Skin epidermis (tissue), 12 donors: ENCODE measurements at regions not wholly inside any gene's neighbourhood (a gene's known extent, or its start where the extent isn't known, plus 50 kb on each side); places are given as distances from the start of the nearest gene placed in this dataset.
"Not testable (repeated sequence)": the region's sequence is repeated elsewhere in the genome, so short reads cannot be mapped to it uniquely, and the experiment has no call there.

ENCODE experiments used
- H3K27ac ChIP-seq, 21 experiments: fragments of 200-600 bp; sonication (generic) in 11 of 21; one replicate each; pipeline ENCODE4 v1.5.0; 2020; ENCODE audit warnings: mild to moderate bottlenecking in 3 of 21, inconsistent platforms in 2 of 21, moderate library complexity in 2 of 21
- H3K4me3 ChIP-seq, 7 experiments: fragments of 200-600 bp; sonication (generic) in 2 of 7; one replicate each; pipeline ENCODE4 v1.5.0; 2020; ENCODE audit warnings: inconsistent platforms in 2 of 7, mild to moderate bottlenecking in 2 of 7, moderate library complexity in 1 of 7

DNA sequence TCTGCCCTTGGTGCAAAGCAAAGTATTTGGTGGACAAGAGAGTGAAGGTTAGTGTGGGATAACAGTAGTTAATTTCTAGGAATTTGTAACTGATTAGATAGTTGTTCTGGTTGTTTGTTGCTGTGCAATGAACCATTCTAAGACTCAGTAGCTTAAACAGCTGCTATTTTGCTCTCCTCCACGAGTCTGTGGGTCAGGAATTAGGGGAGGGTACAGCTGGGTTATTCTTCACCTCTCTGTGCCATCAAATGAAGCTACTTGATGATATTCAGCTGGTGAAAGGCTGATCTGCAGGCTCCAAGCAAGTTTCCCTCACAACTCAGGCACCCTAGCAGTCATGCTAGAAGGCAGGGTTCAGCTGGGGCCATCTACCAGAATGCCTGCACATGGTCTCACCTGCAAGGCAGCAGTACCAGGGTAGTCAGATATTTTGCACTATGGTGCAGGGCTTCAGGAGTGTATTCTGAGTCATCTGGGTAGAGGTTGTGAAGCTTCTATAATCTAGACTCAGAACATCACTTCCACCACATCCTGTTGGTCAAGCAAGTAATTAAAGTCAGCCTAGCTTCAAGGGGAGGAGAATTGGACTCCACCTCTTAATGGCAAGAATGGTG is 159.5 kb upstream of the SLC28A3 start:
- Histone ChIP-seq H3K4me3 (no peak overlapping the region), H3K27ac (no peak overlapping the region)

DNA sequence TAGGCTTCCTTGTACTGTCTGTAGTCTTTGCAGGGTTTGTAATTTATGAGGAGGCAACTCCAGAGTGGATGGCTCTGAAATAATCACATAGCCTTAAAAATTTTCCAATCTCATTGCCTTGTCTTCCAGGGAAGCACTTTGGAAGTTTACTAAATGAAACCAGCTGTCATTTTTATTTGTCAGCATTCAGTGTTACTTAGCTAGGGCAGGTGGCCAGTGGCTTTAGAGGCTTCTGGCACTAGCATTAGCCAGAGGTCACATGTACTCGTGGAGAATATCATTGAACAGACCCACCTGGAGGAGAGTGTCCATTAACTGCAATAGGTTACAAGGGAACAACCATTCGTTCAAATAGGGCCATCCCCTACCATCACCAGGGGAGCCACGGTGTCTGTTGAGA is 160.3 kb upstream of the SLC28A3 start:
- no peak overlapping the region for H3K4me3 ChIP-seq

DNA sequence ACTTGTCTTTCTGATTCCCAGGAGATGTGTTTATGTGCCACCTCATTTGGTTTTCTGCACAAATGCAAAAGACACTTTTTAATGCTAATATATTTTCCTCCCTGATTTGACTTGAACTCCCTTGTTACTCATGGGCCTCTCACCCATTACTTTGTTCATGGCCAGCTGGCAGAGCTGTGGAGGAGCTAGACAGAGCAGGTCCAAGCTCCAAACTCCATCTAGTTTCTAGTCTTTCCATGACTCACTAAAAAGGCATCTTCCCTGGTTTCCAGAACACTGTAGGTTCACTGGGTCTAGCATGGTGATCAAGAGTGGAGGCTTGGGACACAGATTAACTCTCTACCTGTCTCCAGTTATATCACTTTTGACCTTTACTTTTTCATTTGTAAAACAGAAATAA is 161.0 kb upstream of the SLC28A3 start:
- H3K27ac ChIP-seq: no peak overlapping the region
- no peak overlapping the region for H3K4me3 ChIP-seq

More for the DNA sequence above, 160.3 kb upstream of the SLC28A3 start:
- no peak overlapping the region for H3K27ac ChIP-seq

DNA sequence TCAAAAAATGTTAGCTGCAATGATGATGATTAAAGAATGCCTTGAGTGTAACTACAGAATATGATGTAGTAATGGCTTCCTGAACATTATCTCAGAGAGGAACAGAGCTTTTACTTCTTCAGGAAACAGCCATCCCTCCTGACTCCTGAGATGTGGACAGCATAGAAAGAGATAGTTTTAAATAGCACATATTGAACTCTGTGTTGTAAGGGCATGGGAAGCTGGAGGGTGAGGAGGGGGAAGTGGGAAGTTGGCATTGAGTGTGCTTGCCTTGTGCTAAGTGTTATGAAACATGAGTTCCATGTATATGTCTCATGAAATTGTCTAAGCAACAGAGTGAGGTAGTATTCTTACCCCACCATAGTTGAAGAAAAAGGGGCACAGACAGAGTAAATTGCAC is 161.5 kb upstream of the SLC28A3 start:
- no peak overlapping the region for H3K4me3 ChIP-seq
- H3K27ac ChIP-seq: no peak overlapping the region

DNA sequence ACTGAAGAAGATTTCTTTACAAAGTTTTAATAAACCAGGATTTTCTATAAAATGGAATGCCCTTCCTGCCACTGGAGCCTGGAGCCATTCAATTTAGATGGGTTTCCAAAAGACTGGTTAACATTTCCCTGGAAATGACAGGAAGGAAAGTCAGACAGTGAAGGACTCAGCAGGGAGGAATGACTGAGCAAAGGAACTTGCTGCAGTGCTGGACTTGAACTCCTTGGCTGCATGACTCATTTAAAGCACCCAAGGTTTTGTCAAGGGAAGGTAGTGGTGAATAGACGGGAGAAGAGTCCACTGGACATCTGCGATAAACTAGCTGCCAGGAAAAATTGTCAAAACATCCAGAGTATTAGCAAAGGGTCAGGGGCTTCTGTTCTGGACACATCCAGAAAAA is 163.8 kb upstream of the SLC28A3 start:
- Histone ChIP-seq H3K4me3 (no peak overlapping the region), H3K27ac (no peak overlapping the region)

DNA sequence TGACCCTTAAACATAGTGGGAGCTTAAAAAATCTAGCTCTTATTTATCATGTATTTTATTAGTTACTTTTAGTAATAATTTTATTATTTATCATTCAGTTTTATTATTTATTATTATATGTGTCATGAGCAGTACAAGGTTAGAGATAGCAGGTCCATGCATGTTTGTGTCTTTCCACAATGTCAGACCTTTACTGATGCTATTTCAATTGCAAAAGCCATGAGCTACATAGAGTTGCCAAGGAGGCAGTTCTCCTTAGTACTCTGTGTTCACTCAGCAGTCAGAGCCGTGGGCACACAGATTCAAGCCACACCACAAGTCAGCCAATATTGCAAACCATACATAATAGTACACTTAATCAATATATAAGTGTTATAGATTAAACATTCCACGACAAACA is 157.9 kb upstream of the NTRK2 start:
- Histone ChIP-seq H3K27ac (no peak overlapping the region), H3K4me3 (no peak overlapping the region)

DNA sequence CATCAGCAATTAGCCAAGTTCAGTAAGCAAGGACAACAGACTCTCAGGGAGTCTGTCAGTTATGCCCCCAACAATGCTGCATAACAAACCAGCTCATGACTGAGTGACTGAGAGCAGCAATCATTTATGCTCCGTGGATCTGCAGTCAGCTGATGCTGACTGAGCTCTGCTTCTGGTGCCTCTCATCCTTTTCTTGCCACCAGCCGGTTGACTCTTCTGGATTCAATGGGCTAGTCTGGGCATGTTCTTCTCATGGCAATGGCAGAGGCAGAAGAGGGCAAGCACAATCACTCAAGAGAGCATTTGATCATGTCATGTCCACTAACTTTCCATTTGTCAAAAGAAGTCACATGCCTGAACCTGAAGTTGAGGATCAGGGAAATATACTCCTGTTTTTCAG is 157.0 kb upstream of the NTRK2 start:
- no peak overlapping the region for H3K27ac ChIP-seq
- H3K4me3 ChIP-seq: no peak overlapping the region

DNA sequence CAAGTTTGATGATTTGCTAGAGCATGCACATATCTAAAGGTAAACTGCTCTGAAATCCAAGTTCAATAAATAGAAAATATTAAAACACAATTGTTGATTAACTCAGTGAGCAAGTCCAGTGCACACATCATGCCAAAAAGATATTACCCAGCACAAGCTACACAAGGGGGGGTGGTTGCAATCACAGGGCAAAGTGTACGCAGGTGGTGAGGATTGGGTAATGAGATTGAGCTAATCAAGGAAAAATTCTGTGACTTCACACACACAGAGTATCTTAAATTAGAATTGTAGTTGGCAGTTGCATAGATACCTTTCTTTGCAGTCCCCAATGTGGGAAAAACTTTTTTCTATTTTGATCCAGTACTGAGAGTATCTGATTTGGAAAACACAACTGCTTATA is 156.1 kb upstream of the NTRK2 start:
- no peak overlapping the region for H3K4me3 ChIP-seq

DNA sequence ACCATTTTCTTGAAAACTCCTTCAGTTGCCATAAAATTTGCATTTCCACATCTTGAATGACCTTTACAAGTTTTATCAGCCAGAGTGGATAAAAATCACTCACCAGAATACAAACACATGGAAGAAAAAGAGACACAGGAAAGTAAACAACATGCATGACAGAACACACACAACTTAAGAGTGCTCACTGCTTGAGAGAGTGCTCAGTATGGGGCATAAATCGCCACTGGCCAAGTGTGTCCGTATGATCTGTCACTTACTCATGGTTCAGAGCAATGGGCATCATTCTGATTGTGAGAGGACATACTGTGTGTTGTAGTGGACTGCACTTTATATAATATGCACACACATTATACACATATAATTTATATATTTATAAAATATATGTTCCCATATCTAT is 155.6 kb upstream of the NTRK2 start:
- Histone ChIP-seq H3K4me3 (no peak overlapping the region), H3K27ac (no peak overlapping the region)

More for the DNA sequence above, 156.1 kb upstream of the NTRK2 start:
- no peak overlapping the region for H3K27ac ChIP-seq

DNA sequence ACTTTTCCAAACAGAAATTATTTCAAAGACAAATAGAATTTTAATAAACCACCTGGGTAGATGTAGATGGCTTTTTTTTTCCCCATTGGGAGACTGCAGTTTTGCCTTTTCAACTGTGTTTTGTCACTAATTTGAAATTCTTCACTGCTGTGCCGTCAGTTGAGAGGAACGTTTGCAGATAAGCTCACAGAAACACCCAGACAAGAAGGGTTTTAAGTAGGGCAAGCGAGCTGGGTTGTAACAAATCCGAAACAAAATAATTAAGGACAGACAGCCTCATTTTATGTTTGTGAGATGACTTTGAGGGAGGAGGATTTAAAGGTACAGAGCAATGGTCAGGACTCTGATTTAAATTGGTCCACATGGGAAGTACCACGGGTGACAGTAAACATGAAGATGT is 155.1 kb upstream of the NTRK2 start:
- no peak overlapping the region for H3K27ac ChIP-seq
- no peak overlapping the region for H3K4me3 ChIP-seq

DNA sequence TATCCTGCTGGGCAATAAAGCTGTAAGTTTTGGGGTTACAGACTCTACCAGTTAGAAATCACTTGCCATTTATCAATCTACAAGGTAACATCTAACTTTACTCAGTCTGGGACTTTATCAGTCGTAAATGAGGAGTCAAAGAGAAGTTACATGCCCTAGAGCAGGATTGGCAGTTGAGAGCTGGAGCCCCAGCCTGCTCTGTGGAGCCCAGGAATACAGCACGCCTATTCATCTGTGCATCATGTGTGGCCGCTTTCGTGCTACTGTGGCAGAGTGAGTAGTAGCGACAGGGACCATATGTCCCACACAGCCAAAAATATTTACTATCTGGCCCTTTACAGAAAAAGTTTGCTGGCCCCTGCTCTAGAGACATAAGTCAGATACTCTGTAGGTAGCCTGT is 152.5 kb upstream of the NTRK2 start:
- no peak overlapping the region for H3K27ac ChIP-seq
- H3K4me3 ChIP-seq: no peak overlapping the region

DNA sequence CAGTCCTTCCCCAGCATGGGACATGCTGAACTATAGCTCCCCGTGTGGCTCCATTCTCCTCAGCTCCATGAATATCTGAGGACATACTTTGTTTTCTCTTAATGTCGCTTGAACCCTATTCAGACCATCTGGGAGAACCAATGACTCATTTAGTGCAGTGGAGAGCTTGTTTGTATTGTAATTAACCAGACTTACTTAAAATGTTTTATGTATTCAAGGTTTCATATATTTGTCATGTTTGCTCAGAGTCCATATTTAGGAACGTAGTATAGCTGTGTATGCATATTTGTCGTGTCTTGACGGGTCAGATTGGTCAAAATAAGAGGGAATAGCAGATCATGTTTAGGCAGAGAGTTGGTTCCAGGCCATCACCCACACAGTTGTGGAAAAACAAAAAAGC is 150.1 kb upstream of the NTRK2 start:
- no peak overlapping the region for H3K27ac ChIP-seq

DNA sequence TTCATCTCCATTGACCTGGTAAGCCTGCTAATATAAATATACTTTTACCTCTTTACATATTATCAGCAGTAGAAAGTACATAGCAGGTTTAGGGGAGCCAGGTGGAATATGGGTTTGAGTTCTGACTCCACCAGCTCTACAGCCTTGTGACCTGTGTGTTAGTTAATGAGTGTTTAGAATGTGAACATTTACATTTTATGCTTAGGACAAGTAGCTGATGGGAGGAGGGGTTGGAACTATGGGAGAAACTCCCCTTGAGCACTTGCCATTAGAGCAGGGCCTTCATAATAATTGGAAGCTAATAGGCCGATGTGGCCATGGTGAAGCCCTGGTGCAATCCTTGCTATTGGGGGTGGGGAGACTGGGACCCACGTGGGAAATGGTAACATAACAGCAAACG is 148.3 kb upstream of the NTRK2 start:
- Histone ChIP-seq H3K4me3 (no peak overlapping the region), H3K27ac (no peak overlapping the region)

More for the DNA sequence above, 150.1 kb upstream of the NTRK2 start:
- no peak overlapping the region for H3K4me3 ChIP-seq

DNA sequence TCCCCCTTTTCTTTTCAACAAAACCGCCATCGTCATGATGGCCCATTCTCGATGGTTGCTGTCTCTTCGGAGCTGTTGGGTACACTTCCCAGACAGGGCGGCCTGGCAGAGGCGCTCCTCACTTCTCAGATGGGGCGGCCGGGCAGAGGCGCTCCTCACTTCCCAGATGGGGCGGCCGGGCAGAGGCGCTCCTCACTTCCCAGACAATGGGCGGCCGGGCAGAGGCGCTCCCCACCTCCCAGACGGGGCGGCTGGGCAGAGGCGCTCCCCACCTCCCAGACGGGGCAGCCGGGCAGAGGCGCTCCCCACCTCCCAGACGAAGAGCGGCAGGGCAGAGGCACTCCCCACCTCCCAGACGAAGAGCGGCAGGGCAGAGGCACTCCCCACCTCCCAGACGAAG is 143.3 kb upstream of the NTRK2 start:
- H3K4me3 ChIP-seq, H3K27ac ChIP-seq: not testable (repeated sequence)

DNA sequence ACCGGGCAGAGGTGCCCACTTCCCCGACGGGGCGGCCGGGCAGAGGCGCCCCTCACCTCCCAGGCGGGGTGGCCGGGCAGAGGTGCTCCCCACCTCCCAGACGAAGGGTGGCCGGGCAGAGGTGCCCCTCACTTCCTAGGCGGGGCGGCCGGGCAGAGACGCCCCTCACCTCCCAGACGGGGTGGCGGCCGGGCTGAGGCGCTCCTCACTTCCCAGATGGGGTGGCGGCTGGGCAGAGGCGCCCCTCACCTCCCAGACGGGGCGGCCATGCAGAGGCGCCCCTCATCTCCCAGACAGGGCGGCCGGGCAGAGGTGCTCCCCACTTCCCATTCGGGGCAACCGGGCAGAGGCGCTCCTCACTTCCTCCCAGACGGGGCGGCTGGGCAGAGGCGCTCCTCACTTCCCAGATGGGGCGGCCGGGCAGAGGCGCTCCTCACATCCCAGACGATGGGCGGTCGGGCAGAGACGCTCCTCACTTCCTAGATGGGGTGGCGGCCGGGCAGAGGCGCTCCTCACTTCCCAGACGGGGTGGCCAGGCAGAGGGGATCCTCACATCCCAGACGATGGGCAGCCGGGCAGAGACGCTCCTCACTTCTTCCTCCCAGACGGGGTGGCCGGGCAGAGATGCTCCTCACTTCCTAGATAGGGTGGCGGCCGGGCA is 142.3 kb upstream of the NTRK2 start:
- H3K4me3 ChIP-seq, H3K27ac ChIP-seq: not testable (repeated sequence)

DNA sequence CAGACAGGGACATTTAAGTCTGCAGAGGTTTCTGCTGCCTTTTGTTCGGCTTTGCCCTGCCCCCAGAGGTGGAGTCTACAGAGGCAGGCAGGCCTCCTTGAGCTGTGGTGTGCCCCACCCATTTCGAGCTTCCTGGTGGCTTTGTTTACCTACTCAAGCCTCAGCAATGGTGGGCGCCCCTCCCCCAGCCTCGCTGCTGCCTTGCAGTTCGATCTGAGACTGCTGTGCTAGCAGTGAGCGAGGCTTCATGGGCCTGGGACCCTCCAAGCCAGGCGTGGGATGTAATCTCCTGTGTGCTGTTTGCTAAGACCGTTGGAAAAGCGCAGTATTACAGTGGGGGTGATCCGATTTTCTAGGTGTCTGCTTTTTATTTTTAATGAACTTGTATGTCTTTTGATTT is 133.6 kb upstream of the NTRK2 start:
- not testable (repeated sequence) for H3K27ac ChIP-seq, H3K4me3 ChIP-seq

DNA sequence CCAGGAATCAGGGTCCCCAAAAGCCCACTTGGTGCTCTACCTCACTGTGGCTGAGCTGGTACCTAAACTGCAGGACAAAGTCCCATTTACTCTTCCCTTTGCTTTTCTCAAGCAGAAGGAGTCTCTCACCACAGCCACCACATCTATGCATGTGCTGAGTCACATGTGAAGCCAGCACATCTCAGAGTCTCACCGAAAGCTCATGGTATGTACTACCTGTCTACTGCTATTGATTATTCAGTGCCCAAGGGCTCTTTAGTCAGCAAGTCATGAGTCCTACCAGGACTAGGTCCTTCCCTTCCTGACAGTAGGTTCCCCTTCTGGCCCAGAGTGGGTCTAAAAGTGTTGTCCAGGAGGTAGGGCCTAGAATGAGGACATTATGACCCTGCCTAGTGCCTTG is 130.7 kb upstream of the NTRK2 start:
- Histone ChIP-seq H3K27ac (no peak overlapping the region), H3K4me3 (no peak overlapping the region)

DNA sequence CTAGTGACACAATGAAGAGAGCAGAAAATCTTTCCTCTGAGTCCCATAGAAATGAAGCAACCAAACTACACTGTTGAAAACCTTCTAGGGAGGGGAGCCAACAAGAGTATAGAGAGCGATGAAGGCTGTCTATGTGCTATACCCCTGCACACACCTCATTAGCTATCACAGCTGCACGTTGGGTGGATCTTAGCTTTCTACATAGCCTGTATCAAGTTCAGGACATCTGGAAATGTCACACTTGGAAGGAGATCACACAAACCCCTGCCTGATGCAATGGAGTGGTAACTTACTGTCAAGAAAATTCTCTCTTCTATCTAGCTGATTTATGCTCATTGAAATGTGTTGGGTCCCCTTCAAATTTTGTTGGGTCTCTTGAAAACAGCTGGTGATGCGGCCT is 127.0 kb upstream of the NTRK2 start:
- H3K4me3 ChIP-seq: no peak overlapping the region

DNA sequence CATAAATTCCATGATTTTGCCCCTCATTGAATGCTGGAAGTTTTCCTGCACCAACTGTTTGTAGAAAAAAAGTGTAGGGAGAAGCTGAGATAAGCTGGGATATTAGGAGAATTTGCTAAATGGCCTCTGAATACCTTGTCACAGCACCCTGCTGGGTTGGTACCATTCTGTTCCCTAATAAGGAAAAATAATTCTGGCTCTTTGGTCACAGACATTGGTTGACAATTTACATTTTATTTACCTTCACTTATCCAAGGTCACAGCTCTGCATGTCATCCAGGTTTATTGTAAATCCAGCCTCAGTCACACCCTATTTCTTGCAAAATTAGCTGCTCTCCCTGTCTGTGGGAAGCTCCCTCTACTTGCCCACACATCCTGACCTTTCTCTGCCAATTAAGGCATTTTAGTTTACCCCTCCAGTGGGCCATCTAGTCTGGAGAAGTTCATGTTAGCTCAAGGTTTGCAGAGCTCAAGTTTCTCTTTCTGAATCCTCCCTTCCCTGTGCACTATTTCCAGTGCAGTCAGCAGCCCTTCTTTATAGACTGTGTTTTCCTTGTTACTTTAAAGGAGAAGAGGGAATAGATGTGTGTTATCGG is 115.4 kb upstream of the NTRK2 start:
- H3K4me3 ChIP-seq: no peak overlapping the region
- H3K27ac ChIP-seq: no peak overlapping the region

More for the DNA sequence above, 127.0 kb upstream of the NTRK2 start:
- H3K27ac ChIP-seq: peak overlapping the region in 2 of 21 experiments; percentile 21 to 31

DNA sequence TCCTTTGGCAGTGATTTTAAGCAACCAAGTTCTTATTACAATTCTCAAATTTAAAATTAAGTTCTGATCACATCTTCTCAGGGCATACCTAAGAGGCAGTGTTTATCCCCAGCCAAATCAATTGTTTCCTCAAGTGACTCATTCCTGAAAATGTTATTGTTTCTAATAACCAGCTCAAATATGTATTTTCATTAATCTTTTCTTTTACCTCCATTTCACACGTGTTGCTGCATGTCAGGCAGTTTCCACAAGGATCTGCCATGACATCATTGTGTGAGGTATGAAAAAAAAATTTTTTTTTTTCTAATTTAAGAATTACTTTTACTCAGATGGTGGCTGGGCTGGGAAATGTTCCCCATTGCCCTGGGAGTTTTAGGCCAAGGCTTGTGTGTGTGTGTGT is 113.0 kb upstream of the NTRK2 start:
- Histone ChIP-seq H3K27ac (no peak overlapping the region), H3K4me3 (no peak overlapping the region)

DNA sequence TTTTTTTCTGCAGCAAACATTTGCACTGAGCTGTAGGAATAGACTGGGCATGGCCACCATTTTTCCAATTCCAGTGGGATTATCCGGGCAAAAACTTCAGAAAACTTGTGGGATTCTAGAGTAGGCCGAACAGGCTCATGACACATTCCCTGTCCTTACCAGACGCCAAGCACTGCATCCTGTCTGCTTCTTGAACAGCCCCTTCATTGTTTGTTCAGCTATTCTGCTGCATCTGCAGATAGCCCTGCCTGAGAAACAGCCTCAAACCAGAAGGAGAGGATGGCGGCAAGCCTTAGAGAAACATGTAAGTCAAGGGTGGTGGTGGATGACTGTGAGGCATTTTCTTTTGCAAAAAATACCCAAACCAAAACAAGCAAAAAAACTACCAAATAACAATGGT is 111.8 kb upstream of the NTRK2 start:
- H3K4me3 ChIP-seq: no peak overlapping the region
- no peak overlapping the region for H3K27ac ChIP-seq

DNA sequence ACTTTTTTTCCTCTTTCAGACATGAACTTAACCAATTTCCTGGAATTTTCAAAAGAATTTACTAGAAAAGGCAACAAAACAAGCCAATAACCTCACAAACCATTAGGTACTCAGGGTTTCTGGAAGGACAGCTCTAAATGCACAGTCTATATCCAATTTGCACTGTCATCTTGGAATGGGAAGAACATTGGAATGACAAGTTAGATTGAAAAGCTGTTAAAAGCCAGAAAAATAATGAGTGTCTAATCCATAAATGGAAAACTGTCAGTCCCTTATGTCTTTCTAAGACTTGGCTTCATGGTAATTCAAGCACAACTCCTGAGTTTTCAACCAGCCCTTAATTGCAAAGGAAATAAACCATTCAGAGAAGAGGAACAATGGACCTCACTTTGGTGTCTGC is 105.8 kb upstream of the NTRK2 start:
- H3K27ac ChIP-seq: no peak overlapping the region

More for the DNA sequence above, 105.8 kb upstream of the NTRK2 start:
- H3K4me3 ChIP-seq: no peak overlapping the region
